ENCODE measurements at regions not wholly inside any gene's neighbourhood (a gene's known extent, or its start where the extent isn't known, plus 50 kb on each side); places are given as distances from the start of the nearest gene placed in this dataset.

DNA sequence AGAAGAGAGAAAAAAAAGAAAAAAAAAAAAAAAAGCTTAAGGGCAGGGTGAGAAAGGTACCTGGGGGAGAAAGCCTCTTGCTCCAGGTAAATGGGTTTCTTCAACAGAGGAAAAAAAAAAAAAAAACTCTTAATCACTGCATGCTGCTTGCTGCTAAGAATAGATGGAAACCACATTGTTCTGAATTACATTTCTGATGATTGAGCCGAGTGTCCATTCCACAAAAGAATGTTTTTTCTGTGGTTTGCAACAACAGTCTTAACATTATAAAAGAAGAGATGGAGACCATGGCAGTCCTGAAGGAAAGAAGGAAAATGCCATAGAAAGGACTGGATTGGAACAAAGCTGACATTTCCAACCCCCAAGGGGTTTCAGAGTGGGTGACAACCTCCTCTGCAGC is 1312.7 kb downstream of the SLITRK1 start:
- TF ChIP-seq, protein P1, sequence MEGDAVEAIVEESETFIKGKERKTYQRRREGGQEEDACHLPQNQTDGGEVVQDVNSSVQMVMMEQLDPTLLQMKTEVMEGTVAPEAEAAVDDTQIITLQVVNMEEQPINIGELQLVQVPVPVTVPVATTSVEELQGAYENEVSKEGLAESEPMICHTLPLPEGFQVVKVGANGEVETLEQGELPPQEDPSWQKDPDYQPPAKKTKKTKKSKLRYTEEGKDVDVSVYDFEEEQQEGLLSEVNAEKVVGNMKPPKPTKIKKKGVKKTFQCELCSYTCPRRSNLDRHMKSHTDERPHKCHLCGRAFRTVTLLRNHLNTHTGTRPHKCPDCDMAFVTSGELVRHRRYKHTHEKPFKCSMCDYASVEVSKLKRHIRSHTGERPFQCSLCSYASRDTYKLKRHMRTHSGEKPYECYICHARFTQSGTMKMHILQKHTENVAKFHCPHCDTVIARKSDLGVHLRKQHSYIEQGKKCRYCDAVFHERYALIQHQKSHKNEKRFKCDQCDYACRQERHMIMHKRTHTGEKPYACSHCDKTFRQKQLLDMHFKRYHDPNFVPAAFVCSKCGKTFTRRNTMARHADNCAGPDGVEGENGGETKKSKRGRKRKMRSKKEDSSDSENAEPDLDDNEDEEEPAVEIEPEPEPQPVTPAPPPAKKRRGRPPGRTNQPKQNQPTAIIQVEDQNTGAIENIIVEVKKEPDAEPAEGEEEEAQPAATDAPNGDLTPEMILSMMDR (IDR thresholded peaks at IDR 0.05), result no peak
- no peak for TF ChIP-seq RCOR1 (IDR thresholded peaks at IDR 0.05; ENCODE audit: low read depth, low read length)
- TF ChIP-seq, protein P2, sequence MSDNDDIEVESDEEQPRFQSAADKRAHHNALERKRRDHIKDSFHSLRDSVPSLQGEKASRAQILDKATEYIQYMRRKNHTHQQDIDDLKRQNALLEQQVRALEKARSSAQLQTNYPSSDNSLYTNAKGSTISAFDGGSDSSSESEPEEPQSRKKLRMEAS (IDR thresholded peaks at IDR 0.05), result no peak
- TF ChIP-seq POLR2A (IDR thresholded peaks at IDR 0.05; ENCODE audit: low read length), result no peak
- no peak for TF ChIP-seq RFX5 (IDR thresholded peaks at IDR 0.05)
- no peak for TF ChIP-seq EP300 (IDR thresholded peaks at IDR 0.05)
- TF ChIP-seq ESRRA (IDR thresholded peaks at IDR 0.05; ENCODE audit: borderline replicate concordance, low read length), result no peak
- TF ChIP-seq, protein P3, sequence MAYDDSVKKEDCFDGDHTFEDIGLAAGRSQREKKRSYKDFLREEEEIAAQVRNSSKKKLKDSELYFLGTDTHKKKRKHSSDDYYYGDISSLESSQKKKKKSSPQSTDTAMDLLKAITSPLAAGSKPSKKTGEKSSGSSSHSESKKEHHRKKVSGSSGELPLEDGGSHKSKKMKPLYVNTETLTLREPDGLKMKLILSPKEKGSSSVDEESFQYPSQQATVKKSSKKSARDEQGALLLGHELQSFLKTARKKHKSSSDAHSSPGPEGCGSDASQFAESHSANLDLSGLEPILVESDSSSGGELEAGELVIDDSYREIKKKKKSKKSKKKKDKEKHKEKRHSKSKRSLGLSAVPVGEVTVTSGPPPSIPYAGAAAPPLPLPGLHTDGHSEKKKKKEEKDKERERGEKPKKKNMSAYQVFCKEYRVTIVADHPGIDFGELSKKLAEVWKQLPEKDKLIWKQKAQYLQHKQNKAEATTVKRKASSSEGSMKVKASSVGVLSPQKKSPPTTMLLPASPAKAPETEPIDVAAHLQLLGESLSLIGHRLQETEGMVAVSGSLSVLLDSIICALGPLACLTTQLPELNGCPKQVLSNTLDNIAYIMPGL (CRISPR knock-in tag; IDR thresholded peaks at IDR 0.05; ENCODE audit: borderline replicate concordance), result no peak
- TF ChIP-seq FOSL2 (IDR thresholded peaks at IDR 0.05), result no peak
- no peak for TF ChIP-seq FOSL2 (CRISPR knock-in tag; IDR thresholded peaks at IDR 0.05)
- TF ChIP-seq MAFK (IDR thresholded peaks at IDR 0.05; ENCODE audit: partially characterized antibody), result no peak
- TF ChIP-seq JUNB (IDR thresholded peaks at IDR 0.05), result no peak
- TF ChIP-seq, protein P4, sequence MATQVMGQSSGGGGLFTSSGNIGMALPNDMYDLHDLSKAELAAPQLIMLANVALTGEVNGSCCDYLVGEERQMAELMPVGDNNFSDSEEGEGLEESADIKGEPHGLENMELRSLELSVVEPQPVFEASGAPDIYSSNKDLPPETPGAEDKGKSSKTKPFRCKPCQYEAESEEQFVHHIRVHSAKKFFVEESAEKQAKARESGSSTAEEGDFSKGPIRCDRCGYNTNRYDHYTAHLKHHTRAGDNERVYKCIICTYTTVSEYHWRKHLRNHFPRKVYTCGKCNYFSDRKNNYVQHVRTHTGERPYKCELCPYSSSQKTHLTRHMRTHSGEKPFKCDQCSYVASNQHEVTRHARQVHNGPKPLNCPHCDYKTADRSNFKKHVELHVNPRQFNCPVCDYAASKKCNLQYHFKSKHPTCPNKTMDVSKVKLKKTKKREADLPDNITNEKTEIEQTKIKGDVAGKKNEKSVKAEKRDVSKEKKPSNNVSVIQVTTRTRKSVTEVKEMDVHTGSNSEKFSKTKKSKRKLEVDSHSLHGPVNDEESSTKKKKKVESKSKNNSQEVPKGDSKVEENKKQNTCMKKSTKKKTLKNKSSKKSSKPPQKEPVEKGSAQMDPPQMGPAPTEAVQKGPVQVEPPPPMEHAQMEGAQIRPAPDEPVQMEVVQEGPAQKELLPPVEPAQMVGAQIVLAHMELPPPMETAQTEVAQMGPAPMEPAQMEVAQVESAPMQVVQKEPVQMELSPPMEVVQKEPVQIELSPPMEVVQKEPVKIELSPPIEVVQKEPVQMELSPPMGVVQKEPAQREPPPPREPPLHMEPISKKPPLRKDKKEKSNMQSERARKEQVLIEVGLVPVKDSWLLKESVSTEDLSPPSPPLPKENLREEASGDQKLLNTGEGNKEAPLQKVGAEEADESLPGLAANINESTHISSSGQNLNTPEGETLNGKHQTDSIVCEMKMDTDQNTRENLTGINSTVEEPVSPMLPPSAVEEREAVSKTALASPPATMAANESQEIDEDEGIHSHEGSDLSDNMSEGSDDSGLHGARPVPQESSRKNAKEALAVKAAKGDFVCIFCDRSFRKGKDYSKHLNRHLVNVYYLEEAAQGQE (IDR thresholded peaks at IDR 0.05), result no peak
- no peak for TF ChIP-seq MAZ (IDR thresholded peaks at IDR 0.05; ENCODE audit: borderline replicate concordance, low read depth, low read length)
- TF ChIP-seq RARB (CRISPR knock-in tag; IDR thresholded peaks at IDR 0.05), result no peak

Data from A549 (cell line).